ENCODE measurements at regions not wholly inside any gene's neighbourhood (a gene's known extent, or its start where the extent isn't known, plus 50 kb on each side); places are given as distances from the start of the nearest gene placed in this dataset.
"Not testable (repeated sequence)": the region's sequence is repeated elsewhere in the genome, so short reads cannot be mapped to it uniquely, and the experiment has no call there.

GRCh38 chr1:230494514-230494913 is 68.4 kb upstream of the PGBD5 start:
- TF ChIP-seq CTCF (IDR thresholded peaks at IDR 0.05; ENCODE audit: low read depth, low read length), result no peak
- DNase-seq (ENCODE audit: extremely low read depth, low read depth), result no peak

- no peak for TF ChIP-seq CTCF (IDR thresholded peaks at IDR 0.05; ENCODE audit: low read depth, low read length)
- no peak for DNase-seq (ENCODE audit: extremely low read depth, low read depth)
These were observed 67.9 kb upstream of the PGBD5 start for GRCh38 chr1:230494026-230494425.

GRCh38 chr1:230493264-230493663 is 67.1 kb upstream of the PGBD5 start:
- TF ChIP-seq CTCF (IDR thresholded peaks at IDR 0.05; ENCODE audit: low read depth, low read length), result no peak
- DNase-seq (ENCODE audit: extremely low read depth, low read depth), result no peak

- DNase-seq (ENCODE audit: extremely low read depth, low read depth), result no peak
- no peak for TF ChIP-seq CTCF (IDR thresholded peaks at IDR 0.05; ENCODE audit: low read depth, low read length)
These were observed 64.3 kb upstream of the PGBD5 start for GRCh38 chr1:230490436-230490835.

- TF ChIP-seq CTCF (IDR thresholded peaks at IDR 0.05; ENCODE audit: low read depth, low read length), result no peak
- DNase-seq (ENCODE audit: extremely low read depth, low read depth), result no peak
These were observed 61.8 kb upstream of the PGBD5 start for GRCh38 chr1:230487773-230488428.

- DNase-seq (ENCODE audit: extremely low read depth, low read depth), result no peak
These were observed 50.5 kb upstream of the PGBD5 start for GRCh38 chr1:230476622-230477003.

GRCh38 chr1:230475856-230476621 is 49.9 kb upstream of the PGBD5 start:
- not testable (repeated sequence) for DNase-seq (ENCODE audit: extremely low read depth, low read depth)

More at GRCh38 chr1:230476622-230477003, 50.5 kb upstream of the PGBD5 start:
- no peak for TF ChIP-seq CTCF (IDR thresholded peaks at IDR 0.05; ENCODE audit: low read depth, low read length)

Data from AG09319 (cell line).